ENCODE measurements at regions not wholly inside any gene's neighbourhood (a gene's known extent, or its start where the extent isn't known, plus 50 kb on each side); places are given as distances from the start of the nearest gene placed in this dataset.

DNA sequence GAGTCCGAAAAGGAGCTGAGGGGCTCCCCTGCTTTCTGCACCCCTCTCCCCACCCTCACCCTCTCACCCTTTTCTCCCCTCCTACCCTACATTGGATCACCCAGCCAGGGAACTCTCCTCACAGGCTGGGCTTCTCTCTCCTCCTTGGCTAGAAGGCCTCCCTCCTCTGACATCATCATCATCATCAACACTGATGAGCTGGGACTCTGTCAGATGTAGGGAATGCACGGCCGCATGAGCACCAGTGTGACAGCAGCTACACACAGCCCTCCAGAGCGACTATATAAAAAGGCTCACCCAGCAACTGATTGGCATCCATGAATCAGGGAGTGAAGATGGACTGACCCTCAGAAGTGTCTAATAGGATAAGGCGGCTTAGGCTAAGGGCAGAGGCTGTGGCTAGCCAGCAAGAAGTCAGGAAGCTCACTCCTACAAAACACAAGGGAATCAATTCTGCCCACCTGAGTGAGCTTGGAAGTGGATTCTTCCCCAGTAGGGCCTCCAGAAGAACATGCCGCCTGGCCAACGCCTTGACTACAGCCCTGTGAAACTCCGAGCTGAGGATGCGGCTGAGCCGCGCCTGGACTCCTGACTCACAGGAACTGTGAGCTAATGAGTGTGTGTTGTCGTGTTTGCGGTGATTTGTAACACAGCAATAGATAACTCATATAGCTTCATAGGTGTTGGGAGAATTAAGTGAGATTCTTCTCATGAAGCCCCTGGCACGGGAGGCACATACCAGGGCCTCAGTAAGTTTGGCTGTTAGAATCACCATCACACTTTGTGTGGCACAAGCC, 147.6 kb downstream of the FAM43A start:
- TF ChIP-seq, protein P1, sequence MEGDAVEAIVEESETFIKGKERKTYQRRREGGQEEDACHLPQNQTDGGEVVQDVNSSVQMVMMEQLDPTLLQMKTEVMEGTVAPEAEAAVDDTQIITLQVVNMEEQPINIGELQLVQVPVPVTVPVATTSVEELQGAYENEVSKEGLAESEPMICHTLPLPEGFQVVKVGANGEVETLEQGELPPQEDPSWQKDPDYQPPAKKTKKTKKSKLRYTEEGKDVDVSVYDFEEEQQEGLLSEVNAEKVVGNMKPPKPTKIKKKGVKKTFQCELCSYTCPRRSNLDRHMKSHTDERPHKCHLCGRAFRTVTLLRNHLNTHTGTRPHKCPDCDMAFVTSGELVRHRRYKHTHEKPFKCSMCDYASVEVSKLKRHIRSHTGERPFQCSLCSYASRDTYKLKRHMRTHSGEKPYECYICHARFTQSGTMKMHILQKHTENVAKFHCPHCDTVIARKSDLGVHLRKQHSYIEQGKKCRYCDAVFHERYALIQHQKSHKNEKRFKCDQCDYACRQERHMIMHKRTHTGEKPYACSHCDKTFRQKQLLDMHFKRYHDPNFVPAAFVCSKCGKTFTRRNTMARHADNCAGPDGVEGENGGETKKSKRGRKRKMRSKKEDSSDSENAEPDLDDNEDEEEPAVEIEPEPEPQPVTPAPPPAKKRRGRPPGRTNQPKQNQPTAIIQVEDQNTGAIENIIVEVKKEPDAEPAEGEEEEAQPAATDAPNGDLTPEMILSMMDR (IDR thresholded peaks at IDR 0.05; ENCODE audit: low read depth, low read length), result no peak
- in situ Hi-C loops (cut with HindIII; ENCODE audit: low sequenced_read_pairs), result no loop called here
- no peak overlapping the region for H3K4me3 ChIP-seq (ENCODE audit: low read depth, low read length)
- DNase-seq (ENCODE audit: low read depth, low spot score), result no peak

DNA sequence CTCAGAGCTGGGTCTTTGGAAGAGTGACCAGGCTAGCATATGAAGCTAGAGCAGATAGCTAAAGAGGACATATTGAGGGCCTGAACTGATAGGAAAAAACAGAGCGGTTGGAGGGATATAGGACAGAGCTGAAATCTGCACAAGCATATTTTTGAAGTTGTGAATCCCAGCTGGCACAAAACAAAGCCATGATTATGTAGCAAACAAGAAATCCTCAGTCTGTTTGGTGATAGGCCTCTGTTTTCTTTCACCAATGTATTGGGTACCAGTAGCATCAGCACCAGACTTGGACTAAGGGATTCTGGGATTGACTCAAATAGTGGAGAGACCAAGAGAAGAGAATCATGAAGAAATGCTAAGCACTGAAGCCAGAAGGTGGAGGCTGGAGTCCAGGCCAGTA, 151.0 kb downstream of the FAM43A start:
- no peak for DNase-seq (ENCODE audit: low read depth, low spot score)
- TF ChIP-seq, protein P1 (IDR thresholded peaks at IDR 0.05; ENCODE audit: low read depth, low read length), result no peak
- H3K4me3 ChIP-seq (ENCODE audit: low read depth, low read length), result no peak overlapping the region
- in situ Hi-C loops (cut with HindIII; ENCODE audit: low sequenced_read_pairs), result no loop called here

DNA sequence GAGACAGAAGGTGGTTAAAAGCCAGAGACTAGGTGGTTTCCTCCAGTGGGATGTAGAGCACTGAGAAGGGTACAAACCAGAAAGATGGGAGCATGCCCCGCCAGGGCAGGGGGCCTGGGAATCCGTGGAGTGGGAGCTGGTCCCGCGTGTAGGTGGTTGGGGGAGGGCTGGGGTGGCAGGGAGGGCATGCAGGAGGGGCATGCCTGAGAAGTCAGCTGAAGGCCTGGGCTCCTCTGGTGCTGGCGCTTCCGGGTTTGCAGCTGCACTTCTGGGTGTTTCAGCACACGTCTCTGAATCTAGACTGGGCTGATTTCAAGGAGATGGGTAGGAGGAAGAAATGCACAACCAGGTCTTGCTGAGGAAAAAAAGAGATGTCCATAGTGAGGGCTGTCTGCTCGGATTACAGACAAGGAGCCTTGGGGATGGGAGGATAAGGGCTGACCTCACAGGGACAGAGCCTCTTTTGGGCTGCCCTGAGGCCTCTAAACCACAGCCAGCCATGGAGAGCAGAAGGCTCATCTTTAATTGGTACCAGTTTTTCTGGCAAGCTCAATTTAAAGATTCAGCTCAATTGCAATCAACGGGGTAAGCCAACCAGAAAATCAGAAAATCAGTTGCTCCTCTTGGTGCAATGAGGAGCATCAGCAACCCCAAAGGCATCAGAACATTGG, 151.9 kb downstream of the FAM43A start:
- no peak overlapping the region for H3K4me3 ChIP-seq (ENCODE audit: low read depth, low read length)
- DNase-seq (ENCODE audit: low read depth, low spot score), result no peak
- TF ChIP-seq, protein P1 (IDR thresholded peaks at IDR 0.05; ENCODE audit: low read depth, low read length), result no peak
- in situ Hi-C loops (cut with HindIII; ENCODE audit: low sequenced_read_pairs), result no loop called here

- no peak overlapping the region for H3K4me3 ChIP-seq (ENCODE audit: low read depth, low read length)
- in situ Hi-C loops (cut with HindIII; ENCODE audit: low sequenced_read_pairs), result no loop called here
- no peak for DNase-seq (ENCODE audit: low read depth, low spot score)
- TF ChIP-seq, protein P1 (IDR thresholded peaks at IDR 0.05; ENCODE audit: low read depth, low read length), result no peak
Measured at GRCh38 chr3:194838236-194838635, 152.6 kb downstream of the FAM43A start.

- in situ Hi-C loops (cut with HindIII; ENCODE audit: low sequenced_read_pairs), result no loop called here
- DNase-seq (ENCODE audit: low read depth, low spot score), result peak; percentile 9
- TF ChIP-seq, protein P1 (IDR thresholded peaks at IDR 0.05; ENCODE audit: low read depth, low read length), result no peak
- H3K4me3 ChIP-seq (ENCODE audit: low read depth, low read length), result no peak overlapping the region
Measured at GRCh38 chr3:194840661-194841514, 155.2 kb downstream of the FAM43A start.

DNA sequence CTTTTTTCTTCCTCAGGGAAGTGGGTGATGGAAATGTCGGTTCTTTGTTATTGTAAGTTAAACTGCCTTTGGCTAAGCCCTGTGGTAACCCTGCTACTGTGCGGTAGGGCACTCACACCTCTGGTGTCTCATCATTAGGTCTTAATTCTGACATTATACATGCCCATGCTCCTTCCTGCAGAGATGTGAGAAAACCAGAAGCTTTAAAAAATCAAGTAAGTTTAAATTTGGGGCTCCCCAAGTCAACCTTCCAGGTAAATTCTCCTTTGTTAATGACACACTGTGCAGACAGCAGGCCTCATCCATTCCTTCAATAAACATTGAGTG, 155.8 kb downstream of the FAM43A start:
- no peak overlapping the region for H3K4me3 ChIP-seq (ENCODE audit: low read depth, low read length)
- no peak for DNase-seq (ENCODE audit: low read depth, low spot score)
- TF ChIP-seq, protein P1 (IDR thresholded peaks at IDR 0.05; ENCODE audit: low read depth, low read length), result no peak
- in situ Hi-C loops (cut with HindIII; ENCODE audit: low sequenced_read_pairs), result no loop called here

All from astrocyte of the spinal cord (primary cell).